GM06990 (cell line): ENCODE measurements at regions not wholly inside any gene's neighbourhood (a gene's known extent, or its start where the extent isn't known, plus 50 kb on each side); places are given as distances from the start of the nearest gene placed in this dataset.

Source experiments
- DNase-seq: peaks from one replicate; pipeline ENCODE4 v3.0.0-alpha.2; 2011; ENCODE audit not compliant: insufficient read length; ENCODE audit errors: extremely low read depth
- H3K27me3 ChIP-seq: replicated peaks from 2 replicates; pipeline ENCODE4 v1.6.0; 2011; ENCODE audit warnings: low read length; ENCODE audit not compliant: control insufficient read depth, insufficient read depth
- H3K36me3 ChIP-seq: 2 replicates; pipeline ENCODE4 v1.5.1; 2011; ENCODE audit warnings: low read length; ENCODE audit not compliant: control insufficient read depth, insufficient read depth
- H3K4me3 ChIP-seq: replicated peaks from 2 replicates; pipeline ENCODE4 v1.5.1; 2011; ENCODE audit warnings: low read depth, mild to moderate bottlenecking, control low read depth, low read length
- CTCF ChIP-seq: IDR thresholded peaks from 2 replicates; pipeline ENCODE4 v1.5.1; 2011; ENCODE audit warnings: low read length, control low read depth, mild to moderate bottlenecking, inconsistent platforms; ENCODE audit not compliant: insufficient read depth, poor library complexity, severe bottlenecking

GRCh38 chr6:108777536-108777935 is 70.7 kb upstream of the ARMC2 start:
- no peaks in the 10 kb centered on the region; the same call in 1 of the 2 replicates for H3K27me3 ChIP-seq
- H3K36me3 ChIP-seq = no peaks in the 10 kb centered on the region
- no peak overlapping the region for H3K4me3 ChIP-seq
- no peak for TF ChIP-seq CTCF
- no peak for DNase-seq

GRCh38 chr6:108778421-108779186 is 69.6 kb upstream of the ARMC2 start:
- DNase-seq = no peak
- H3K27me3 ChIP-seq = peaks cover 1% of the 10 kb centered on the region
- H3K4me3 ChIP-seq = no peak overlapping the region
- no peaks in the 10 kb centered on the region for H3K36me3 ChIP-seq
- TF ChIP-seq CTCF = no peak

- Histone ChIP-seq H3K4me3 (no peak overlapping the region), H3K27me3 (peaks cover 2% of the 10 kb centered on the region), H3K36me3 (no peaks in the 10 kb centered on the region)
- TF ChIP-seq CTCF = no peak
- no peak for DNase-seq
These were observed 68.5 kb upstream of the ARMC2 start for GRCh38 chr6:108779536-108780275.

GRCh38 chr6:108780784-108781183 is 67.4 kb upstream of the ARMC2 start:
- TF ChIP-seq CTCF = no peak
- no peak for DNase-seq
- Histone ChIP-seq H3K27me3 (peaks cover 2% of the 10 kb centered on the region), H3K4me3 (no peak overlapping the region), H3K36me3 (no peaks in the 10 kb centered on the region)

GRCh38 chr6:108781419-108782100 is 66.7 kb upstream of the ARMC2 start:
- Histone ChIP-seq H3K36me3 (no peaks in the 10 kb centered on the region), H3K4me3 (peak overlapping the region; percentile 61; the same call in 1 of the 2 replicates), H3K27me3 (peaks cover 2% of the 10 kb centered on the region)
- no peak for DNase-seq
- no peak for TF ChIP-seq CTCF
